GM12875 (cell line): ENCODE measurements at regions not wholly inside any gene's neighbourhood (a gene's known extent, or its start where the extent isn't known, plus 50 kb on each side); places are given as distances from the start of the nearest gene placed in this dataset.

Experiments used
- H3K4me3 ChIP-seq: one replicate; pipeline ENCODE4 v1.5.1; 2011; ENCODE audit warnings: low read depth, low read length, control low read depth
- CTCF ChIP-seq: IDR thresholded peaks from 2 replicates; pipeline ENCODE4 v1.5.1; 2011; ENCODE audit warnings: low read depth, mild to moderate bottlenecking, control low read depth, inconsistent platforms, low read length, moderate library complexity, borderline replicate concordance; ENCODE audit not compliant: insufficient read depth

GRCh38 chr12:28770322-28770721 is 378.8 kb upstream of the FAR2 start:
- no peak for TF ChIP-seq CTCF
- no peak overlapping the region for H3K4me3 ChIP-seq

- no peak for TF ChIP-seq CTCF
- H3K4me3 ChIP-seq = no peak overlapping the region
Measured at GRCh38 chr12:28771968-28772367, 377.1 kb upstream of the FAR2 start.

GRCh38 chr12:28775556-28775955 is 373.5 kb upstream of the FAR2 start:
- TF ChIP-seq CTCF = no peak
- no peak overlapping the region for H3K4me3 ChIP-seq

GRCh38 chr12:28776220-28776619 is 372.9 kb upstream of the FAR2 start:
- no peak overlapping the region for H3K4me3 ChIP-seq
- no peak for TF ChIP-seq CTCF

- no peak overlapping the region for H3K4me3 ChIP-seq
Measured at GRCh38 chr12:28776913-28777422, 372.1 kb upstream of the FAR2 start.

GRCh38 chr12:28777603-28778365 is 371.3 kb upstream of the FAR2 start:
- no peak overlapping the region for H3K4me3 ChIP-seq
- no peak for TF ChIP-seq CTCF

More at GRCh38 chr12:28776913-28777422, 372.1 kb upstream of the FAR2 start:
- no peak for TF ChIP-seq CTCF

GRCh38 chr12:28780096-28780495 is 369.0 kb upstream of the FAR2 start:
- no peak overlapping the region for H3K4me3 ChIP-seq

More at GRCh38 chr12:28780096-28780495, 369.0 kb upstream of the FAR2 start:
- no peak for TF ChIP-seq CTCF
